Testis (tissue), 2 donors: ENCODE measurements at regions not wholly inside any gene's neighbourhood (a gene's known extent, or its start where the extent isn't known, plus 50 kb on each side); places are given as distances from the start of the nearest gene placed in this dataset.

Experiments used
- DNase-seq: peaks from one replicate; pipeline ENCODE4 v3.0.0-alpha.2; 2019
- H3K27ac ChIP-seq, 2 donors: fragments of 200-600 bp; sonication (generic); one replicate each; pipeline ENCODE4 v1.5.1; 2019
- H3K27me3 ChIP-seq: fragments of 200-600 bp; sonication (generic); one replicate; pipeline ENCODE4 v1.5.1; 2019
- H3K36me3 ChIP-seq: fragments of 200-600 bp; sonication (generic); one replicate; pipeline ENCODE4 v1.5.1; 2017; ENCODE audit warnings: low read depth; ENCODE audit errors: missing control alignments
- H3K4me1 ChIP-seq: fragments of 200-600 bp; sonication (generic); one replicate; pipeline ENCODE4 v1.5.1; 2019
- H3K4me3 ChIP-seq, 2 donors: fragments of 200-600 bp; sonication (generic); one replicate each; pipeline ENCODE4 v1.5.1; 2017 to 2019
- H3K9me3 ChIP-seq: fragments of 200-600 bp; sonication (generic); one replicate; pipeline ENCODE4 v1.5.1; 2017
- CTCF ChIP-seq, 3 experiments: fragments of 450-650 bp in 2 of 3; fragments of 200-600 bp in 1 of 3; sonication (generic) in 1 of 3; IDR thresholded peaks; one replicate each; pipeline ENCODE4 v1.5.1; 2016 to 2019; ENCODE audit warnings: antibody characterized with exemption in 3 of 3, mild to moderate bottlenecking in 2 of 3, moderate library complexity in 1 of 3
- POLR2A ChIP-seq: fragments of 450-650 bp; IDR thresholded peaks from one replicate; pipeline ENCODE4 v1.6.1; 2017; ENCODE audit warnings: antibody characterized with exemption, mild to moderate bottlenecking, moderate library complexity
- WGBS, 2 donors: methylation state at CpG; one replicate each; pipeline ENCODE4 v1.1.5; 2018; 5-methylcytosine and 5-hydroxymethylcytosine counted together
- intact Hi-C: fragments of 100-400 bp; cut with DNase I; formaldehyde crosslinking; loops from one replicate; pipeline ENCODE4 v1.15.1; 2023; ENCODE audit warnings: low total_unique reads

GRCh38 chr4:165756836-165757235, 116.2 kb upstream of the TLL1 start:
- no peak for TF ChIP-seq CTCF (IDR thresholded peaks at IDR 0.05)
- no peak for TF ChIP-seq POLR2A
- no peaks in the 10 kb centered on the region for H3K9me3 ChIP-seq
- intact Hi-C loops: no loop called here
- WGBS, 2 donors: 48 to 83% methylated on average over 1 of the region's 1 CpG
- H3K4me1 ChIP-seq: no peaks in the 10 kb centered on the region
- no peak overlapping the region for H3K4me3 ChIP-seq
- H3K27ac ChIP-seq: no peak overlapping the region
- H3K36me3 ChIP-seq: no peaks in the 10 kb centered on the region
- DNase-seq: no peak
- no peaks in the 10 kb centered on the region for H3K27me3 ChIP-seq

GRCh38 chr4:165757451-165757850, 115.6 kb upstream of the TLL1 start:
- Histone ChIP-seq H3K36me3 (no peaks in the 10 kb centered on the region), H3K4me1 (no peaks in the 10 kb centered on the region), H3K27me3 (no peaks in the 10 kb centered on the region), H3K4me3 (no peak overlapping the region), H3K9me3 (no peaks in the 10 kb centered on the region), H3K27ac (no peak overlapping the region)
- intact Hi-C loops: no loop called here
- TF ChIP-seq CTCF (IDR thresholded peaks at IDR 0.05) (no peak), POLR2A (no peak)
- 30 to 54% methylated on average over 3 of the region's 3 CpGs for WGBS, 2 donors
- DNase-seq: no peak

GRCh38 chr4:165758086-165758485, 115.0 kb upstream of the TLL1 start:
- Histone ChIP-seq H3K4me3 (no peak overlapping the region), H3K36me3 (no peaks in the 10 kb centered on the region), H3K4me1 (no peaks in the 10 kb centered on the region), H3K27me3 (no peaks in the 10 kb centered on the region), H3K9me3 (no peaks in the 10 kb centered on the region), H3K27ac (no peak overlapping the region)
- no peak for TF ChIP-seq POLR2A
- no peak for TF ChIP-seq CTCF (IDR thresholded peaks at IDR 0.05)
- intact Hi-C loops: no loop called here
- no peak for DNase-seq
- 84 to 85% methylated on average over 2 of the region's 2 CpGs for WGBS, 2 donors

GRCh38 chr4:165760182-165760581, 112.9 kb upstream of the TLL1 start:
- no peaks in the 10 kb centered on the region for H3K27me3 ChIP-seq
- no peaks in the 10 kb centered on the region for H3K36me3 ChIP-seq
- no peak overlapping the region for H3K27ac ChIP-seq
- no peak overlapping the region for H3K4me3 ChIP-seq
- intact Hi-C loops: no loop called here
- DNase-seq: no peak
- TF ChIP-seq POLR2A (no peak), CTCF (IDR thresholded peaks at IDR 0.05) (no peak)
- no peaks in the 10 kb centered on the region for H3K4me1 ChIP-seq
- no peaks in the 10 kb centered on the region for H3K9me3 ChIP-seq
- WGBS, 2 donors: 80 to 94% methylated on average over 7 of the region's 7 CpGs

GRCh38 chr4:165761963-165762362, 111.1 kb upstream of the TLL1 start:
- Histone ChIP-seq H3K27ac (no peak overlapping the region), H3K4me1 (no peaks in the 10 kb centered on the region), H3K9me3 (no peaks in the 10 kb centered on the region), H3K36me3 (no peaks in the 10 kb centered on the region), H3K4me3 (no peak overlapping the region), H3K27me3 (no peaks in the 10 kb centered on the region)
- no peak for DNase-seq
- 75 to 84% methylated on average over 1 of the region's 1 CpG for WGBS, 2 donors
- intact Hi-C loops: no loop called here
- TF ChIP-seq CTCF (IDR thresholded peaks at IDR 0.05): no peak
- no peak for TF ChIP-seq POLR2A
